IMR-90 (cell line): ENCODE measurements at regions not wholly inside any gene's neighbourhood (a gene's known extent, or its start where the extent isn't known, plus 50 kb on each side); places are given as distances from the start of the nearest gene placed in this dataset.

Experiments
- ATAC-seq: fragments of 200-7000 bp; cut with Tn5 transposase; 2 replicates; pipeline ENCODE4 v1.9.1; 2020; ENCODE audit warnings: low read depth, mild to moderate bottlenecking, moderate library complexity
- BruUV-seq: library from RNA; stranded (reverse); fragments of 400-500 nt; replicated peaks from 2 replicates; lab custom pipeline; 2021; lab: Mats Ljungman, UMichigan
- CTCF ChIA-PET: fragments of 300-600 bp; formaldehyde crosslinking; extraction: SDS; loops from one replicate; lab custom pipeline; 2021; ENCODE audit warnings: antibody characterized with exemption; lab: Yijun Ruan, JAX
- POLR2A ChIA-PET: fragments of 300-600 bp; sonication (Branson Sonifier 250); formaldehyde crosslinking; loops from one replicate; lab custom pipeline; 2022; ENCODE audit warnings: antibody characterized with exemption; ENCODE audit not compliant: unreplicated experiment; lab: Charles Lee
- DNase-seq: peaks from one replicate; pipeline ENCODE4 v3.0.0; 2013
- H2AFZ ChIP-seq: replicated peaks from 2 replicates; pipeline ENCODE3; 2013; ENCODE audit warnings: low read length, mild to moderate bottlenecking; ENCODE audit not compliant: poor library complexity
- H2AK5ac ChIP-seq: 2 replicates; pipeline ENCODE4 v1.6.1; 2013; ENCODE audit warnings: low read depth, low read length, inconsistent platforms
- H2AK9ac ChIP-seq: replicated peaks from 2 replicates; pipeline ENCODE3; 2013; ENCODE audit warnings: mild to moderate bottlenecking, low read depth, low read length, moderate library complexity; ENCODE audit not compliant: poor library complexity
- H2BK120ac ChIP-seq: 2 replicates; pipeline ENCODE4 v1.6.1; 2013; ENCODE audit warnings: low read depth, low read length, inconsistent platforms
- H2BK15ac ChIP-seq: 3 replicates; pipeline ENCODE4 v1.6.1; 2013; ENCODE audit warnings: low read depth, low read length, inconsistent platforms
- H2BK20ac ChIP-seq: 2 replicates; pipeline ENCODE4 v1.6.1; 2013; ENCODE audit warnings: low read depth, mild to moderate bottlenecking, inconsistent platforms, low read length, moderate library complexity
- H2BK5ac ChIP-seq: 2 replicates; pipeline ENCODE4 v1.6.1; 2013; ENCODE audit warnings: mild to moderate bottlenecking, low read depth, low read length, inconsistent platforms; ENCODE audit not compliant: poor library complexity, severe bottlenecking
- H3K14ac ChIP-seq: replicated peaks from 2 replicates; pipeline ENCODE4 v1.6.1; 2013; ENCODE audit warnings: low read depth, low read length, inconsistent platforms
- H3K18ac ChIP-seq: 2 replicates; pipeline ENCODE4 v1.6.1; 2013; ENCODE audit warnings: low read depth, low read length, control low read depth
- H3K23ac ChIP-seq: 2 replicates; pipeline ENCODE4 v1.6.1; 2013; ENCODE audit warnings: low read depth, low read length, inconsistent platforms
- H3K27ac ChIP-seq: 2 replicates; pipeline ENCODE4 v1.5.1; 2013; ENCODE audit warnings: mild to moderate bottlenecking, control low read depth, low read length; ENCODE audit not compliant: insufficient read depth
- H3K27me3 ChIP-seq: 2 replicates; pipeline ENCODE4 v1.6.1; 2013; ENCODE audit warnings: low read length; ENCODE audit not compliant: control insufficient read depth, insufficient read depth
- H3K36me3 ChIP-seq: 2 replicates; pipeline ENCODE4 v1.6.1; 2013; ENCODE audit warnings: low read length, mixed read lengths; ENCODE audit not compliant: control insufficient read depth, insufficient read depth
- H3K4ac ChIP-seq: 2 replicates; pipeline ENCODE4 v1.6.1; 2013; ENCODE audit warnings: low read depth, low read length, inconsistent platforms
- H3K4me1 ChIP-seq: 2 replicates; pipeline ENCODE4 v1.6.1; 2013; ENCODE audit warnings: low read length, mixed read lengths; ENCODE audit not compliant: control insufficient read depth, insufficient read depth
- H3K4me2 ChIP-seq: 2 replicates; pipeline ENCODE4 v1.6.1; 2013; ENCODE audit warnings: low read depth, mild to moderate bottlenecking, control low read depth, low read length, moderate library complexity
- H3K4me3 ChIP-seq: 2 replicates; pipeline ENCODE4 v1.5.1; 2013; ENCODE audit warnings: low read depth, mild to moderate bottlenecking, control low read depth, low read length, moderate library complexity; ENCODE audit not compliant: insufficient read depth
- H3K56ac ChIP-seq: 2 replicates; pipeline ENCODE4 v1.6.1; 2013; ENCODE audit warnings: low read length, inconsistent platforms; ENCODE audit not compliant: insufficient read depth; ENCODE audit errors: extremely low read depth
- H3K79me1 ChIP-seq, 2 experiments: 2 replicates each; pipeline ENCODE4 v1.6.1; 2013; ENCODE audit warnings: low read length in 2 of 2, inconsistent platforms in 1 of 2, low read depth in 1 of 2
- H3K9ac ChIP-seq: 2 replicates; pipeline ENCODE4 v1.6.1; 2013; ENCODE audit warnings: low read depth, low read length, control low read depth
- H3K9me1 ChIP-seq: 2 replicates; pipeline ENCODE4 v1.6.1; 2013; ENCODE audit warnings: low read length, inconsistent platforms; ENCODE audit not compliant: insufficient read depth
- H3K9me3 ChIP-seq: 2 replicates; pipeline ENCODE4 v1.6.1; 2013; ENCODE audit warnings: low read length; ENCODE audit not compliant: control insufficient read depth, insufficient read depth
- H4K20me1 ChIP-seq: 2 replicates; pipeline ENCODE4 v1.6.1; 2013; ENCODE audit warnings: low read length, inconsistent platforms; ENCODE audit not compliant: insufficient read depth
- H4K5ac ChIP-seq: 2 replicates; pipeline ENCODE4 v1.6.1; 2013; ENCODE audit warnings: mild to moderate bottlenecking, low read depth, low read length, control low read depth
- H4K8ac ChIP-seq, 2 experiments: 2 replicates each; pipeline ENCODE4 v1.6.1; 2013; ENCODE audit warnings: low read depth in 2 of 2, low read length in 2 of 2, control low read depth in 1 of 2, inconsistent platforms in 1 of 2
- H4K91ac ChIP-seq: 2 replicates; pipeline ENCODE4 v1.6.1; 2013; ENCODE audit warnings: low read depth, low read length, inconsistent platforms; ENCODE audit not compliant: insufficient read depth
- BHLHE40 ChIP-seq: fragments of 150-350 bp; IDR thresholded peaks from 2 replicates; pipeline ENCODE4 v1.6.1; 2016; ENCODE audit warnings: mild to moderate bottlenecking, low read depth, low read length
- CEBPB ChIP-seq: IDR thresholded peaks from 2 replicates; pipeline ENCODE4 v1.6.1; 2012; ENCODE audit warnings: low read depth, low read length, improper control_type of control experiment
- CHD1 ChIP-seq: IDR thresholded peaks from 2 replicates; pipeline ENCODE4 v1.6.1; 2012; ENCODE audit warnings: low read depth, low read length, improper control_type of control experiment
- CTCF ChIP-seq: conservative IDR thresholded peaks from 2 replicates; pipeline ENCODE4 v1.5.1; 2012; ENCODE audit warnings: mild to moderate bottlenecking, low read depth, low read length, improper control_type of control experiment
- ELK1 ChIP-seq: fragments of 150-350 bp; IDR thresholded peaks from 2 replicates; pipeline ENCODE4 v1.6.1; 2016; ENCODE audit warnings: low read depth, mild to moderate bottlenecking, low read length, moderate library complexity, borderline replicate concordance
- FOS ChIP-seq: fragments of 150-350 bp; IDR thresholded peaks from 2 replicates; pipeline ENCODE4 v1.6.1; 2016; ENCODE audit warnings: low read depth, low read length
- MAFK ChIP-seq: IDR thresholded peaks from 2 replicates; pipeline ENCODE4 v1.6.1; 2012; ENCODE audit warnings: low read depth, low read length, improper control_type of control experiment
- MAZ ChIP-seq: IDR thresholded peaks from 2 replicates; pipeline ENCODE4 v1.6.1; 2012; ENCODE audit warnings: low read depth, mild to moderate bottlenecking, low read length, improper control_type of control experiment, moderate library complexity, borderline replicate concordance
- MXI1 ChIP-seq: IDR thresholded peaks from 2 replicates; pipeline ENCODE4 v1.6.1; 2012; ENCODE audit warnings: low read depth, mild to moderate bottlenecking, low read length, moderate library complexity, borderline replicate concordance
- NFE2L2 ChIP-seq: fragments of 150-350 bp; IDR thresholded peaks from 2 replicates; pipeline ENCODE4 v1.6.1; 2016; ENCODE audit warnings: low read depth, mild to moderate bottlenecking, low read length
- POLR2A ChIP-seq: IDR thresholded peaks from 2 replicates; pipeline ENCODE4 v1.6.1; 2012; ENCODE audit warnings: mild to moderate bottlenecking, low read depth, low read length
- RAD21 ChIP-seq: IDR thresholded peaks from 2 replicates; pipeline ENCODE4 v1.6.1; 2012; ENCODE audit warnings: low read length, improper control_type of control experiment
- RCOR1 ChIP-seq: IDR thresholded peaks from 2 replicates; pipeline ENCODE4 v1.6.1; 2012; ENCODE audit warnings: mild to moderate bottlenecking, low read length, improper control_type of control experiment; ENCODE audit not compliant: insufficient replicate concordance
- RFX5 ChIP-seq: IDR thresholded peaks from 2 replicates; pipeline ENCODE4 v1.8.0; 2012; ENCODE audit warnings: low read depth, mild to moderate bottlenecking, low read length, moderate library complexity
- SMC3 ChIP-seq: fragments of 150-350 bp; IDR thresholded peaks from 2 replicates; pipeline ENCODE4 v1.6.1; 2016; ENCODE audit warnings: low read depth, mild to moderate bottlenecking, antibody characterized with exemption, low read length, moderate library complexity
- USF2 ChIP-seq: fragments of 150-350 bp; IDR thresholded peaks from 2 replicates; pipeline ENCODE4 v1.6.1; 2017; ENCODE audit warnings: mild to moderate bottlenecking, antibody characterized with exemption, low read length, low read depth
- WGBS, 2 experiments: methylation state at CpG; one replicate each; pipeline versions ENCODE4 v1.1.5 to v1.1.7; 2013; ENCODE audit warnings: missing lambda C conversion rate in 2 of 2; ENCODE audit not compliant: insufficient read length in 1 of 2; ENCODE audit errors: extremely low coverage in 2 of 2; 5-methylcytosine and 5-hydroxymethylcytosine counted together
- dilution Hi-C: fragments of 300-500 bp; cut with HindIII; formaldehyde crosslinking; loops from one replicate; pipeline ENCODE4 v1.14.3; 2018; ENCODE audit warnings: low sequenced_read_pairs; ENCODE audit not compliant: unreplicated experiment
- in situ Hi-C: fragments of 300-500 bp; cut with MboI; formaldehyde crosslinking; loops from 3 replicates; pipeline ENCODE4 v1.14.3; 2019; ENCODE audit warnings: low sequenced_read_pairs, inconsistent platforms, mixed read lengths
- intact Hi-C: fragments of 100-400 bp; cut with micrococcal nuclease; formaldehyde crosslinking; loops from 2 replicates; pipeline ENCODE4 v1.10.0; 2022

- Histone ChIP-seq H3K4me1 (no peaks in the 10 kb centered on the region), H3K27me3 (no peaks in the 10 kb centered on the region), H4K20me1 (no peaks in the 10 kb centered on the region), H2BK20ac (no peak overlapping the region), H4K8ac (no peak overlapping the region), H2BK5ac (no peak overlapping the region), H3K23ac (no peak overlapping the region), H2AFZ (no peak overlapping the region), H3K14ac (no peak overlapping the region), H3K18ac (no peak overlapping the region), H2BK15ac (no peak overlapping the region), H4K91ac (no peak overlapping the region), H2BK120ac (no peak overlapping the region), H3K9ac (no peak overlapping the region), H3K4me2 (no peak overlapping the region), H2AK9ac (no peak overlapping the region), H3K4ac (no peak overlapping the region), H3K9me1 (no peaks in the 10 kb centered on the region), H3K9me3 (no peaks in the 10 kb centered on the region), H3K4me3 (no peak overlapping the region), H4K5ac (no peak overlapping the region), H3K56ac (no peak overlapping the region), H3K27ac (no peak overlapping the region), H3K79me1 (no peaks in the 10 kb centered on the region), H3K36me3 (no peaks in the 10 kb centered on the region), H2AK5ac (no peak overlapping the region)
- WGBS, 2 experiments: no CpG with 5 or more reads among the region's 6 CpGs
- CTCF ChIA-PET: no interaction called here
- POLR2A ChIA-PET: no interaction called here
- in situ Hi-C loops (no loop called here), dilution Hi-C loops (no loop called here), intact Hi-C loops (no loop called here)
- DNase-seq: no peak
- no peak for ATAC-seq
- no TSS peak for BruUV-seq
- TF ChIP-seq MAFK: no peak
- no peak for TF ChIP-seq RCOR1
- no peak for TF ChIP-seq NFE2L2
- no peak for TF ChIP-seq POLR2A
- no peak for TF ChIP-seq CHD1
- TF ChIP-seq MAZ: no peak
- TF ChIP-seq RFX5: no peak
- no peak for TF ChIP-seq SMC3
- TF ChIP-seq ELK1: no peak
- no peak for TF ChIP-seq FOS
- TF ChIP-seq CEBPB: no peak
- no peak for TF ChIP-seq BHLHE40
- no peak for TF ChIP-seq USF2
- no peak for TF ChIP-seq CTCF
- no peak for TF ChIP-seq RAD21
- no peak for TF ChIP-seq MXI1
Measured at GRCh38 chr15:47932951-47933641, 187.7 kb upstream of the SLC24A5 start.
